ENCODE measurements at regions not wholly inside any gene's neighbourhood (a gene's known extent, or its start where the extent isn't known, plus 50 kb on each side); places are given as distances from the start of the nearest gene placed in this dataset.

- TF ChIP-seq MAX (IDR thresholded peaks at IDR 0.05) (no peak), RAD21 (IDR thresholded peaks at IDR 0.05; ENCODE audit: low read depth) (no peak), TCF12 (IDR thresholded peaks at IDR 0.05; ENCODE audit: low read depth) (no peak), TAF1 (IDR thresholded peaks at IDR 0.05; ENCODE audit: low read depth) (no peak), YY1 (IDR thresholded peaks at IDR 0.05; ENCODE audit: low read depth) (no peak), FOXM1 (IDR thresholded peaks at IDR 0.05; ENCODE audit: borderline replicate concordance, low read depth) (no peak), REST (IDR thresholded peaks at IDR 0.05; ENCODE audit: low read depth) (no peak), ZBTB7A (IDR thresholded peaks at IDR 0.05; ENCODE audit: low read depth) (no peak), CREB1 (IDR thresholded peaks at IDR 0.05; ENCODE audit: low read depth) (no peak), EGR1 (IDR thresholded peaks at IDR 0.05) (no peak), EP300 (IDR thresholded peaks at IDR 0.05; ENCODE audit: borderline replicate concordance) (no peak), USF1 (IDR thresholded peaks at IDR 0.05) (no peak), CEBPB (IDR thresholded peaks at IDR 0.05) (no peak)
These were observed 126.3 kb upstream of the CELF2 start for GRCh38 chr10:10891124-10892082.
